ENCODE measurements at regions not wholly inside any gene's neighbourhood (a gene's known extent, or its start where the extent isn't known, plus 50 kb on each side); places are given as distances from the start of the nearest gene placed in this dataset.

DNA sequence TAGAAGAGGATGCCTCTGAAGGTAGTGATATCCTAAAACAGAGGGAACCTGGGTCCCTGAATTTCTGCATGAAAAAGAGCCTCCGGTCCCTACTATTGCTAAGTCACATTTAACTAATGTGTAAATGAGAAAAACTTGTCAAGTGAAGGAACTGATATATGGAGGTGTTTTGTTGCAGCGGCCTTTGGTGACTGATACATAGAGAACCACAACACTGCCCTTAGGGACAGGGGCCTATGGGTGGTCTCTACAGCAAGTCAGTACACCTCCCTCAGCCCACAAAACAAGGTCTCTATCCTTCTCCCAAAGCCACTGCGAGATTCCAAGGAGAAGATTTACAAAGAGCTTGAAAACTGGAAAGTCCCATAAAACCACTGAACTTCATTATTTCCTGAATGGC lies 275.3 kb downstream of the SOX9 start:
- TF ChIP-seq, protein P1, sequence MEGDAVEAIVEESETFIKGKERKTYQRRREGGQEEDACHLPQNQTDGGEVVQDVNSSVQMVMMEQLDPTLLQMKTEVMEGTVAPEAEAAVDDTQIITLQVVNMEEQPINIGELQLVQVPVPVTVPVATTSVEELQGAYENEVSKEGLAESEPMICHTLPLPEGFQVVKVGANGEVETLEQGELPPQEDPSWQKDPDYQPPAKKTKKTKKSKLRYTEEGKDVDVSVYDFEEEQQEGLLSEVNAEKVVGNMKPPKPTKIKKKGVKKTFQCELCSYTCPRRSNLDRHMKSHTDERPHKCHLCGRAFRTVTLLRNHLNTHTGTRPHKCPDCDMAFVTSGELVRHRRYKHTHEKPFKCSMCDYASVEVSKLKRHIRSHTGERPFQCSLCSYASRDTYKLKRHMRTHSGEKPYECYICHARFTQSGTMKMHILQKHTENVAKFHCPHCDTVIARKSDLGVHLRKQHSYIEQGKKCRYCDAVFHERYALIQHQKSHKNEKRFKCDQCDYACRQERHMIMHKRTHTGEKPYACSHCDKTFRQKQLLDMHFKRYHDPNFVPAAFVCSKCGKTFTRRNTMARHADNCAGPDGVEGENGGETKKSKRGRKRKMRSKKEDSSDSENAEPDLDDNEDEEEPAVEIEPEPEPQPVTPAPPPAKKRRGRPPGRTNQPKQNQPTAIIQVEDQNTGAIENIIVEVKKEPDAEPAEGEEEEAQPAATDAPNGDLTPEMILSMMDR (IDR thresholded peaks at IDR 0.05), result no peak
- TF ChIP-seq POLR2A (IDR thresholded peaks at IDR 0.05), result no peak
- TF ChIP-seq POLR2AphosphoS5 (IDR thresholded peaks at IDR 0.05; ENCODE audit: insufficient read depth in 1 of 2, low read depth in 1 of 2), result no peak

Measured in vagina (tissue), 2 donors.